ENCODE measurements at regions not wholly inside any gene's neighbourhood (a gene's known extent, or its start where the extent isn't known, plus 50 kb on each side); places are given as distances from the start of the nearest gene placed in this dataset.
A peak's percentile ranks its signal among the peaks of the same experiment; 100 is the strongest.

DNA sequence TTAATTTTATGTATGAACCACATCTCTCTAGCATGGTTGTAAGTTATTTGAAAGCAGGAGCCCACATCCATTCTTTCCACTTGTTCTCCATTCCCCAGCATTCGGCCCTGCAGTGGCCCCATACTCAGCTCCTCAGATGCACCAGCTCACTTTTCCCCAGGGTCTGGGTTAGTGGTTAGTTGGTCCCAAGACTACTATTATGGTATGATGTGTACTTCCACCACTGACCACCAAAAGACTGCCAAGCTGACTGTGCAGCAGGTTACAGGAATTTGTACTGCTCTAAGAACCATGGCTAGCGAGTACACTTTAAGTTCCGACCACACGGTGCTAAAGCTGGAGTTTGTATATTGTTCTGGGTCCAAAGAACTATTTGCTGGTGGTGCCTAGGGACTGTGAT, 413.6 kb upstream of the TCF4 start:
- H3K27me3 ChIP-seq (ENCODE audit: control insufficient read depth in 2 of 2, insufficient read depth in 2 of 2, low read length in 2 of 2): no peaks in the 10 kb centered on the region
- H3K9ac ChIP-seq (ENCODE audit: low read depth in 1 of 2, low read length in 2 of 2): no peak overlapping the region
- no peaks in the 10 kb centered on the region for H3K4me1 ChIP-seq (ENCODE audit: control insufficient read depth in 2 of 2, insufficient read depth in 2 of 2, low read length in 2 of 2)
- no peaks in the 10 kb centered on the region for H3K9me3 ChIP-seq (ENCODE audit: control insufficient read depth in 2 of 2, low read length in 2 of 2)
- H3K36me3 ChIP-seq (ENCODE audit: control insufficient read depth in 2 of 2, insufficient read depth in 2 of 2, low read length in 2 of 2): no peaks in the 10 kb centered on the region
- H3K27ac ChIP-seq (ENCODE audit: low read depth in 2 of 2, low read length in 2 of 2): no peak overlapping the region
- no peak overlapping the region for H3K4me3 ChIP-seq (ENCODE audit: low read length in 2 of 2)

GRCh38 chr18:56000041-56000440, 412.0 kb upstream of the TCF4 start:
- no peaks in the 10 kb centered on the region for H3K27me3 ChIP-seq (ENCODE audit: control insufficient read depth in 2 of 2, insufficient read depth in 2 of 2, low read length in 2 of 2)
- no peaks in the 10 kb centered on the region for H3K36me3 ChIP-seq (ENCODE audit: control insufficient read depth in 2 of 2, insufficient read depth in 2 of 2, low read length in 2 of 2)
- H3K4me1 ChIP-seq (ENCODE audit: control insufficient read depth in 2 of 2, insufficient read depth in 2 of 2, low read length in 2 of 2): no peaks in the 10 kb centered on the region
- no peak overlapping the region for H3K27ac ChIP-seq (ENCODE audit: low read depth in 2 of 2, low read length in 2 of 2)
- H3K9me3 ChIP-seq (ENCODE audit: control insufficient read depth in 2 of 2, low read length in 2 of 2): no peaks in the 10 kb centered on the region
- no peak overlapping the region for H3K9ac ChIP-seq (ENCODE audit: low read depth in 1 of 2, low read length in 2 of 2)
- no peak overlapping the region for H3K4me3 ChIP-seq (ENCODE audit: low read length in 2 of 2)

DNA sequence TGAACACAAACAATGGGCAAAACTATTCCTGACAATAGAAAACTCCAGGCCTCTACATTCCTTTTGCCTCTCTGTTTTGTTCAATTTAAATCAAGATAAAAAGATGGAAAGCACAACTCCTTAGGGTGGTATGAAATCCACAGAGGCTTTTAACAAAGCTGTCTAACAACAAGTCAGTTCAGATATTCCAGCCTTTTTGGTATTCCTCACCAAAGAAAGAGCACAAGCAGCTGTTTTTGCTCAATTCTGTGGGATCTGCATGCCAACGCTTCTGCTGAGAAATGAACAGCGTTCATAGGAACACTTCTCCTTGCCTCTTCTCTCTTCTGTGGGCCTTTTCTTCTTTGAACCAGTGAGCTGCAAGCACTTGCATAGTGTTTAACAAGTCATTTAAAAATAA, 411.6 kb upstream of the TCF4 start:
- Histone ChIP-seq H3K4me3 (ENCODE audit: low read length in 2 of 2) (no peak overlapping the region), H3K27ac (ENCODE audit: low read depth in 2 of 2, low read length in 2 of 2) (no peak overlapping the region), H3K36me3 (ENCODE audit: control insufficient read depth in 2 of 2, insufficient read depth in 2 of 2, low read length in 2 of 2) (no peaks in the 10 kb centered on the region), H3K4me1 (ENCODE audit: control insufficient read depth in 2 of 2, insufficient read depth in 2 of 2, low read length in 2 of 2) (no peaks in the 10 kb centered on the region), H3K9me3 (ENCODE audit: control insufficient read depth in 2 of 2, low read length in 2 of 2) (no peaks in the 10 kb centered on the region), H3K9ac (ENCODE audit: low read depth in 1 of 2, low read length in 2 of 2) (no peak overlapping the region), H3K27me3 (ENCODE audit: control insufficient read depth in 2 of 2, insufficient read depth in 2 of 2, low read length in 2 of 2) (no peaks in the 10 kb centered on the region)

DNA sequence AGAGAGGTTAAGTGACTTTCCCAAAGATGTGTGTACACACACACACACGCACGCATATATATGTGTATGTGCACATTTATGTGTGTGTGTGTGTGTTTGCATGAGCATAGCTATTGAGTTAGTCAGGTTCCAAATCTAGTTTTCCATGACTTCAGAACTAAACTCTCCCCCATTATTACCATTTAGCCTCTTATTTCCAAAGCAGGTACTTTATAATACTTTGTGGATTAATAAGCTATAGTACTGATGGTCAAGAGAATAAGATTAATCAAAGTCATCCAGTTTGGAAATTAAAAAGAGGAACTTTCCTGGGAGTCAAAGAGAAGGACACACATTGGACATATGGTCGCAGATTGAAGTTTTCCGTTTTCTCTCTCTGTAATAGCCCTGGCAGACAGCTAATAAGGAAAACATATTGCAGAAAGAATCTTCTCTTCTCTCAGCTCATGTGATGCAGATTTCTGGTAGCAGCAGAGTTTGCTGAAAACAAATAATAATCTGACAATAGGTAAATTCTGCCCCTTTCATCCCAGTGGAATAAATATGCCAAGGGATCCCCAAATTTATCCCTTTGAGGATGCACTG, 410.9 kb upstream of the TCF4 start:
- Histone ChIP-seq H3K4me1 (ENCODE audit: control insufficient read depth in 2 of 2, insufficient read depth in 2 of 2, low read length in 2 of 2) (no peaks in the 10 kb centered on the region), H3K4me3 (ENCODE audit: low read length in 2 of 2) (no peak overlapping the region), H3K27me3 (ENCODE audit: control insufficient read depth in 2 of 2, insufficient read depth in 2 of 2, low read length in 2 of 2) (no peaks in the 10 kb centered on the region), H3K9me3 (ENCODE audit: control insufficient read depth in 2 of 2, low read length in 2 of 2) (no peaks in the 10 kb centered on the region), H3K27ac (ENCODE audit: low read depth in 2 of 2, low read length in 2 of 2) (peak overlapping the region in 1 of 2 donors; percentile 49), H3K9ac (ENCODE audit: low read depth in 1 of 2, low read length in 2 of 2) (no peak overlapping the region), H3K36me3 (ENCODE audit: control insufficient read depth in 2 of 2, insufficient read depth in 2 of 2, low read length in 2 of 2) (no peaks in the 10 kb centered on the region)

GRCh38 chr18:55998071-55998522, 410.1 kb upstream of the TCF4 start:
- H3K9me3 ChIP-seq (ENCODE audit: control insufficient read depth in 2 of 2, low read length in 2 of 2): no peaks in the 10 kb centered on the region
- peak overlapping the region; percentile 15 to 49 for H3K27ac ChIP-seq (ENCODE audit: low read depth in 2 of 2, low read length in 2 of 2)
- no peaks in the 10 kb centered on the region for H3K36me3 ChIP-seq (ENCODE audit: control insufficient read depth in 2 of 2, insufficient read depth in 2 of 2, low read length in 2 of 2)
- H3K9ac ChIP-seq (ENCODE audit: low read depth in 1 of 2, low read length in 2 of 2): no peak overlapping the region
- peak overlapping the region in 1 of 2 donors; percentile 40 for H3K4me3 ChIP-seq (ENCODE audit: low read length in 2 of 2)
- H3K4me1 ChIP-seq (ENCODE audit: control insufficient read depth in 2 of 2, insufficient read depth in 2 of 2, low read length in 2 of 2): no peaks in the 10 kb centered on the region
- no peaks in the 10 kb centered on the region for H3K27me3 ChIP-seq (ENCODE audit: control insufficient read depth in 2 of 2, insufficient read depth in 2 of 2, low read length in 2 of 2)

GRCh38 chr18:55997151-55997561, 409.2 kb upstream of the TCF4 start:
- H3K9ac ChIP-seq (ENCODE audit: low read depth in 1 of 2, low read length in 2 of 2): no peak overlapping the region
- H3K27ac ChIP-seq (ENCODE audit: low read depth in 2 of 2, low read length in 2 of 2): peak overlapping the region in 1 of 2 donors; percentile 3
- H3K4me1 ChIP-seq (ENCODE audit: control insufficient read depth in 2 of 2, insufficient read depth in 2 of 2, low read length in 2 of 2): no peaks in the 10 kb centered on the region
- no peaks in the 10 kb centered on the region for H3K27me3 ChIP-seq (ENCODE audit: control insufficient read depth in 2 of 2, insufficient read depth in 2 of 2, low read length in 2 of 2)
- no peak overlapping the region for H3K4me3 ChIP-seq (ENCODE audit: low read length in 2 of 2)
- no peaks in the 10 kb centered on the region for H3K36me3 ChIP-seq (ENCODE audit: control insufficient read depth in 2 of 2, insufficient read depth in 2 of 2, low read length in 2 of 2)
- H3K9me3 ChIP-seq (ENCODE audit: control insufficient read depth in 2 of 2, low read length in 2 of 2): no peaks in the 10 kb centered on the region

GRCh38 chr18:55996717-55997116, 408.7 kb upstream of the TCF4 start:
- Histone ChIP-seq H3K9ac (ENCODE audit: low read depth in 1 of 2, low read length in 2 of 2) (no peak overlapping the region), H3K4me3 (ENCODE audit: low read length in 2 of 2) (no peak overlapping the region), H3K36me3 (ENCODE audit: control insufficient read depth in 2 of 2, insufficient read depth in 2 of 2, low read length in 2 of 2) (no peaks in the 10 kb centered on the region), H3K27ac (ENCODE audit: low read depth in 2 of 2, low read length in 2 of 2) (peak overlapping the region in 1 of 2 donors; percentile 3), H3K9me3 (ENCODE audit: control insufficient read depth in 2 of 2, low read length in 2 of 2) (no peaks in the 10 kb centered on the region), H3K4me1 (ENCODE audit: control insufficient read depth in 2 of 2, insufficient read depth in 2 of 2, low read length in 2 of 2) (no peaks in the 10 kb centered on the region), H3K27me3 (ENCODE audit: control insufficient read depth in 2 of 2, insufficient read depth in 2 of 2, low read length in 2 of 2) (no peaks in the 10 kb centered on the region)

- Histone ChIP-seq H3K36me3 (ENCODE audit: control insufficient read depth in 2 of 2, insufficient read depth in 2 of 2, low read length in 2 of 2) (no peaks in the 10 kb centered on the region), H3K9ac (ENCODE audit: low read depth in 1 of 2, low read length in 2 of 2) (no peak overlapping the region), H3K4me3 (ENCODE audit: low read length in 2 of 2) (no peak overlapping the region), H3K9me3 (ENCODE audit: control insufficient read depth in 2 of 2, low read length in 2 of 2) (no peaks in the 10 kb centered on the region), H3K27me3 (ENCODE audit: control insufficient read depth in 2 of 2, insufficient read depth in 2 of 2, low read length in 2 of 2) (no peaks in the 10 kb centered on the region), H3K27ac (ENCODE audit: low read depth in 2 of 2, low read length in 2 of 2) (no peak overlapping the region), H3K4me1 (ENCODE audit: control insufficient read depth in 2 of 2, insufficient read depth in 2 of 2, low read length in 2 of 2) (no peaks in the 10 kb centered on the region)
These were observed 402.2 kb upstream of the TCF4 start for GRCh38 chr18:55990186-55990585.

- Histone ChIP-seq H3K36me3 (ENCODE audit: control insufficient read depth in 2 of 2, insufficient read depth in 2 of 2, low read length in 2 of 2) (no peaks in the 10 kb centered on the region), H3K4me3 (ENCODE audit: low read length in 2 of 2) (no peak overlapping the region), H3K27ac (ENCODE audit: low read depth in 2 of 2, low read length in 2 of 2) (peak overlapping the region in 1 of 2 donors; percentile 52), H3K9ac (ENCODE audit: low read depth in 1 of 2, low read length in 2 of 2) (no peak overlapping the region), H3K27me3 (ENCODE audit: control insufficient read depth in 2 of 2, insufficient read depth in 2 of 2, low read length in 2 of 2) (no peaks in the 10 kb centered on the region), H3K4me1 (ENCODE audit: control insufficient read depth in 2 of 2, insufficient read depth in 2 of 2, low read length in 2 of 2) (no peaks in the 10 kb centered on the region), H3K9me3 (ENCODE audit: control insufficient read depth in 2 of 2, low read length in 2 of 2) (no peaks in the 10 kb centered on the region)
These were observed 400.5 kb upstream of the TCF4 start for GRCh38 chr18:55988537-55988936.

GRCh38 chr18:55983433-55983832, 395.4 kb upstream of the TCF4 start:
- H3K9ac ChIP-seq (ENCODE audit: low read depth in 1 of 2, low read length in 2 of 2): no peak overlapping the region
- no peaks in the 10 kb centered on the region for H3K36me3 ChIP-seq (ENCODE audit: control insufficient read depth in 2 of 2, insufficient read depth in 2 of 2, low read length in 2 of 2)
- no peaks in the 10 kb centered on the region for H3K4me1 ChIP-seq (ENCODE audit: control insufficient read depth in 2 of 2, insufficient read depth in 2 of 2, low read length in 2 of 2)
- H3K27me3 ChIP-seq (ENCODE audit: control insufficient read depth in 2 of 2, insufficient read depth in 2 of 2, low read length in 2 of 2): no peaks in the 10 kb centered on the region
- no peak overlapping the region for H3K4me3 ChIP-seq (ENCODE audit: low read length in 2 of 2)
- H3K9me3 ChIP-seq (ENCODE audit: control insufficient read depth in 2 of 2, low read length in 2 of 2): peaks cover 0 to 2% of the 10 kb centered on the region in 2 donors
- no peak overlapping the region for H3K27ac ChIP-seq (ENCODE audit: low read depth in 2 of 2, low read length in 2 of 2)

DNA sequence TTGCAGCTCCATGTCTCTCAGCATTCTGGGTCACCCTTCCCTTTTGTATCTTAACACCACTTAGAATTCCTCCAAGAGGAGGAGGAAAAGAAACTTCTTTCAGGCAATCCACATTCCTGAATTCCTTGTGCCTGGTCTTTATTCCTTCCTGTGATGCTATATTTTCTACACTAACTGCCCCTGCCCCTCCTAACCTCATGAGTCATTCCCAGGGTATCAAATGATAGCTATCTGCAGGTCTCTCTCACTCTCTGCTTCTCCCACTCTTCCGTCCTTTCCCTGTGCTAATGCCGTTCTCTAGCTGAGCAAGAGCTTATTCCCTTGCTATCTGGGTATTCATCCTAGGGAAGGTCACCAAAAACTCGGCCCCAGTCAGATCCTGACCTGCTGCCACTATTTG, 395.0 kb upstream of the TCF4 start:
- no peak overlapping the region for H3K27ac ChIP-seq (ENCODE audit: low read depth in 2 of 2, low read length in 2 of 2)
- H3K4me1 ChIP-seq (ENCODE audit: control insufficient read depth in 2 of 2, insufficient read depth in 2 of 2, low read length in 2 of 2): no peaks in the 10 kb centered on the region
- H3K9ac ChIP-seq (ENCODE audit: low read depth in 1 of 2, low read length in 2 of 2): no peak overlapping the region
- H3K36me3 ChIP-seq (ENCODE audit: control insufficient read depth in 2 of 2, insufficient read depth in 2 of 2, low read length in 2 of 2): no peaks in the 10 kb centered on the region
- H3K27me3 ChIP-seq (ENCODE audit: control insufficient read depth in 2 of 2, insufficient read depth in 2 of 2, low read length in 2 of 2): no peaks in the 10 kb centered on the region
- peaks cover 0 to 2% of the 10 kb centered on the region in 2 donors for H3K9me3 ChIP-seq (ENCODE audit: control insufficient read depth in 2 of 2, low read length in 2 of 2)
- no peak overlapping the region for H3K4me3 ChIP-seq (ENCODE audit: low read length in 2 of 2)
